Gastroesophageal sphincter (tissue), 4 donors: ENCODE measurements at regions not wholly inside any gene's neighbourhood (a gene's known extent, or its start where the extent isn't known, plus 50 kb on each side); places are given as distances from the start of the nearest gene placed in this dataset.

ENCODE experiments used
- ATAC-seq: fragments of 150-250 bp; one replicate; pipeline ENCODE4 v1.9.1; 2016; ENCODE audit warnings: mild to moderate bottlenecking, moderate library complexity
- H3K27ac ChIP-seq, 4 donors: fragments of 200-600 bp; sonication (generic) in 3 of 4; 1 replicate in 3 of 4; 2 replicates in 1 of 4; pipeline ENCODE4 v1.5.1; 2016 to 2019
- H3K27me3 ChIP-seq: fragments of 200-600 bp; sonication (generic); one replicate; pipeline ENCODE4 v1.5.1; 2019
- H3K36me3 ChIP-seq, 2 donors: fragments of 200-600 bp; sonication (generic); one replicate each; pipeline ENCODE4 v1.5.1; 2019; ENCODE audit warnings: control low read depth in 1 of 2
- H3K4me1 ChIP-seq, 3 donors: fragments of 200-600 bp; sonication (generic); 1 replicate in 2 of 3; 2 replicates in 1 of 3; pipeline ENCODE4 v1.5.1; 2016 to 2019; ENCODE audit warnings: control low read depth in 2 of 3
- H3K4me3 ChIP-seq, 2 donors: fragments of 200-600 bp; sonication (generic); one replicate each; pipeline ENCODE4 v1.5.1; 2019; ENCODE audit warnings: mild to moderate bottlenecking in 1 of 2, moderate library complexity in 1 of 2
- H3K9me3 ChIP-seq, 3 donors: fragments of 200-600 bp; sonication (generic); one replicate each; pipeline ENCODE4 v1.5.1; 2017 to 2019; ENCODE audit warnings: control low read depth in 2 of 3
- EP300 ChIP-seq: sonication (generic); formaldehyde crosslinking; IDR thresholded peaks from one replicate; pipeline ENCODE4 v1.6.1; 2017; ENCODE audit warnings: antibody characterized with exemption, mild to moderate bottlenecking
- POLR2A ChIP-seq, 2 donors: fragments of 450-650 bp; IDR thresholded peaks; one replicate each; pipeline ENCODE4 v1.6.1; 2017; ENCODE audit warnings: antibody characterized with exemption in 2 of 2, mild to moderate bottlenecking in 2 of 2, moderate library complexity in 1 of 2
- POLR2AphosphoS5 ChIP-seq: sonication (generic); formaldehyde crosslinking; IDR thresholded peaks from one replicate; pipeline ENCODE4 v1.6.1; 2017; ENCODE audit warnings: antibody characterized with exemption
- WGBS, 2 donors: methylation state at CpG; one replicate each; pipeline ENCODE4 v1.1.5; 2018; ENCODE audit warnings: low coverage in 1 of 2; 5-methylcytosine and 5-hydroxymethylcytosine counted together
- TF ChIP-seq, protein P1 (sequence below), 4 experiments: fragments of 200-600 bp in 2 of 4; fragments of 450-650 bp in 2 of 4; sonication (generic) in 1 of 4; IDR thresholded peaks; one replicate each; pipeline ENCODE4 v1.5.1; 2017 to 2019; ENCODE audit warnings: antibody characterized with exemption in 4 of 4, mild to moderate bottlenecking in 2 of 4, moderate library complexity in 2 of 4

DNA sequence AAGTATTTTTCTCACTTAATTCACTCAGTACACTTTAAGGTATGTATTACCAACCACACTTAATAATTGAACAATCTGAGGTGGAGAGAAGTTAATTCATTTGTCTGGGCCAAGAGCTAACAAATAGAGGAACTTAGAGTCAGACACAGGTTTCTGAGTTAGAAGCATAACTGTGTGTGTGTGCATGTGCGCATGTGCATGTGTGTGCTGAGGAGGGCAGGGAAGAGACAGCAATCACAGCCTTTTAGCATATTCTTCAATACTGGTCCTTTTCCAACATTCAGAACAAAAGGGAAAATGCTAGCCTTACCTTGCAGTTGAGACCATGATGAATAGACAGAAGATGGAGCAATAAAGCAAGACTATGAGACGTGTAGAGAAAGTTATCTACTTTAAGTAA is 136.2 kb upstream of the ATP5MC3 start:
- Histone ChIP-seq H3K4me1 (no peaks in the 10 kb centered on the region), H3K27ac (no peak overlapping the region), H3K9me3 (no peaks in the 10 kb centered on the region), H3K36me3 (no peaks in the 10 kb centered on the region), H3K4me3 (no peak overlapping the region), H3K27me3 (no peaks in the 10 kb centered on the region)
- no peak for ATAC-seq
- WGBS, 2 donors: 63 to 75% methylated on average over 1 to 2 of the region's 2 CpGs
- TF ChIP-seq POLR2A (IDR thresholded peaks at IDR 0.05): no peak
- TF ChIP-seq, protein P1, sequence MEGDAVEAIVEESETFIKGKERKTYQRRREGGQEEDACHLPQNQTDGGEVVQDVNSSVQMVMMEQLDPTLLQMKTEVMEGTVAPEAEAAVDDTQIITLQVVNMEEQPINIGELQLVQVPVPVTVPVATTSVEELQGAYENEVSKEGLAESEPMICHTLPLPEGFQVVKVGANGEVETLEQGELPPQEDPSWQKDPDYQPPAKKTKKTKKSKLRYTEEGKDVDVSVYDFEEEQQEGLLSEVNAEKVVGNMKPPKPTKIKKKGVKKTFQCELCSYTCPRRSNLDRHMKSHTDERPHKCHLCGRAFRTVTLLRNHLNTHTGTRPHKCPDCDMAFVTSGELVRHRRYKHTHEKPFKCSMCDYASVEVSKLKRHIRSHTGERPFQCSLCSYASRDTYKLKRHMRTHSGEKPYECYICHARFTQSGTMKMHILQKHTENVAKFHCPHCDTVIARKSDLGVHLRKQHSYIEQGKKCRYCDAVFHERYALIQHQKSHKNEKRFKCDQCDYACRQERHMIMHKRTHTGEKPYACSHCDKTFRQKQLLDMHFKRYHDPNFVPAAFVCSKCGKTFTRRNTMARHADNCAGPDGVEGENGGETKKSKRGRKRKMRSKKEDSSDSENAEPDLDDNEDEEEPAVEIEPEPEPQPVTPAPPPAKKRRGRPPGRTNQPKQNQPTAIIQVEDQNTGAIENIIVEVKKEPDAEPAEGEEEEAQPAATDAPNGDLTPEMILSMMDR (IDR thresholded peaks at IDR 0.05): no peak
- TF ChIP-seq EP300: no peak
- TF ChIP-seq POLR2AphosphoS5: no peak

DNA sequence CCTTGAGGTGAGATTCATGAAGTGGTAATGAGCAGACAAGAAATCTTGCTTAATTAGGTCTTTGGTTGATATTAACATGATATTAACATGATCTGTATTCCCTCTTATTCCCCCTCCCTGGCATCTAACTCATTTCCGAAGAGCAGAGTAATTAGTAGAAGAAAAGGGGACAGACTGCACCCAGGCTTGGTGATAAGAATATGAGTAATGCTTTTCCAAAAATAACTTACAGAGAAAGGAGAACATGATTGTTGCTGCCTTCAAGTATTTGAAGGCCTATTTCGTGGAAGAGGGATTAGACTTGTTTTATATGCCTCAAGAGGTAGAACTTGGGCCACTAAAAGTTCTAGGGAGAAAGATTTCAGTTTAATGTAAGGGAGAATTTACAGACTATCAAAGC is 130.6 kb upstream of the ATP5MC3 start:
- no peaks in the 10 kb centered on the region for H3K27me3 ChIP-seq
- H3K4me1 ChIP-seq: no peaks in the 10 kb centered on the region
- TF ChIP-seq EP300 (no peak), POLR2A (IDR thresholded peaks at IDR 0.05) (no peak), POLR2AphosphoS5 (no peak)
- TF ChIP-seq, protein P1 (IDR thresholded peaks at IDR 0.05): no peak
- H3K27ac ChIP-seq: no peak overlapping the region
- no peak overlapping the region for H3K4me3 ChIP-seq
- 22 to 50% methylated on average over 2 of the region's 2 CpGs for WGBS, 2 donors
- no peaks in the 10 kb centered on the region for H3K9me3 ChIP-seq
- H3K36me3 ChIP-seq: no peaks in the 10 kb centered on the region
- no peak for ATAC-seq

DNA sequence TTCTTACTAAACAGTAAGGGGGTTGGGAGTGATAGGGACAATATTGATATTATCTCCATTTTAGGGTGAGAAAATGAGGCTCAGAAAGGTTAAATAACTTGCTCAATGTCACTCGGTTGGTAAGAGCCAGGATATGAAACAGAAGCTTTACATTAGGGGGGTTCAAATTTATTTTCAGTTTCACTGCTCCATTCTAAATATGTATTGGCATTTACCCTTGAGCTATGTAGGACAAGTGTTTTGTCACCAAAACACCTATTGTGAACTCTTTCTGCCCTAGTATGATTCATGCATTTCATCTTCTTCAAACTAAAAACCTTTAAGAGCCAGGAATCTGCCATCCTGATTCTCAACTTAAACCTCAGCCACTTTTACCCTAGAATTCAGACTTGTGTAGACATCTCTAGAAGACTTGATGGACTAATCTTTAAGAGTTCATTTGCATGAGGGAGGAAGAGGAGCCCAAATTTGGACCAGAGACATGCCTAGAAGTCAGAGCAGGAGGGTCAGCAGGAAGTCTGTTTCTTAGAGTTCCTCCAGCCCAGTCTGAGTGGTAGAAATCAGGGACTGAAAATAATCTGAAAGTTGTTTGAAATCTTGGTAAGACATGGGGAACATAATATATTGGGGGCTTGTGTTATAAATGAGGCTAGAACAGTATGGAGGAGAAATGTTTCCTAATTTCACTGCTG is 129.4 kb upstream of the ATP5MC3 start:
- TF ChIP-seq, protein P1 (IDR thresholded peaks at IDR 0.05): no peak
- no peak for TF ChIP-seq POLR2A (IDR thresholded peaks at IDR 0.05)
- Histone ChIP-seq H3K4me3 (no peak overlapping the region), H3K27ac (no peak overlapping the region), H3K27me3 (no peaks in the 10 kb centered on the region), H3K9me3 (no peaks in the 10 kb centered on the region), H3K4me1 (no peaks in the 10 kb centered on the region), H3K36me3 (no peaks in the 10 kb centered on the region)
- 70 to 71% methylated on average over 1 of the region's 1 CpG for whole genome bisulfite sequencing, 2 donors
- ATAC-seq: no peak

DNA sequence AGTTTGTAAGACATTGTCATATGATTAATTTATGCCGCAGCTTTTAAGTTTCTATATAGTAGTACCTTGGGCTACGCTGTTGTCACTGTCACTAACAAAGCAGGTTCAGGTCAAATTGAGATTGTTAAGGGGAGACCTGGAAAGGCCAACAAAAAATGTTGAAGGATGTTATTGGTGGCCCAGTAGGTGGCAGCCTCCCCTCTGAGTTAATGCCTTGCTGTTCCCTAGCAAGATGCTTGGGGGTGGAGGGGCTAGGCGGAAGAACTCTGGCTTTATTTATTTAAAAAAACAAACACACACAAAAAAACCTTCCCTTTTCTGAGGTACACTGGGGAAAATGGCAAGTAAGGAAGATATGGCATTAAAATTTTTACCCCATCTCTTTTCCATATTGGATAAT is 128.3 kb upstream of the ATP5MC3 start:
- TF ChIP-seq, protein P1 (IDR thresholded peaks at IDR 0.05): no peak
- TF ChIP-seq POLR2AphosphoS5 (no peak), EP300 (no peak), POLR2A (IDR thresholded peaks at IDR 0.05) (no peak)
- no peak for ATAC-seq
- H3K9me3 ChIP-seq: no peaks in the 10 kb centered on the region
- H3K27me3 ChIP-seq: no peaks in the 10 kb centered on the region
- no peaks in the 10 kb centered on the region for H3K36me3 ChIP-seq
- H3K4me1 ChIP-seq: no peaks in the 10 kb centered on the region
- no peak overlapping the region for H3K27ac ChIP-seq
- WGBS, 2 donors: 42 to 54% methylated on average over 3 of the region's 3 CpGs
- no peak overlapping the region for H3K4me3 ChIP-seq

DNA sequence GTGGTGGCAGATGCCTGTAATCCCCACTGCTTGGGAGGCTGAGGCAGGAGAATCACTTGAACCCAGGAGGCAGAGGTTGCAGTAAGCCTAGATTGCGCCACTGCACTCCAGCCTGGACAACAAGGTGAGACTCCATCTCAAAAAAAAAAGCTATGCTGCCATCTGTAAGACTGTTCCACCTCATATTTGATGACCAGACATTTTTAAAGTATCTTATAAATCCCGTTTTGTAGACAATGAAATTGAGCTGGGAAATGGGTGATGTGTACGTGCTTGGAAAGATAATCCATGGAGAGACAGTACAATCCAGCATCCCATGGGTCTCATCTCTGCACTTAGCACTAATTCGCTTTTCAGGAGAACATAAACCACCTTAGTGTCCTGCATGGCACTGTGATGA is 126.5 kb upstream of the ATP5MC3 start:
- 80 to 96% methylated on average over 2 to 4 of the region's 4 CpGs for WGBS, 2 donors

More for the DNA sequence above, 126.5 kb upstream of the ATP5MC3 start:
- Histone ChIP-seq H3K27ac (no peak overlapping the region), H3K4me3 (no peak overlapping the region), H3K9me3 (no peaks in the 10 kb centered on the region), H3K27me3 (no peaks in the 10 kb centered on the region), H3K4me1 (no peaks in the 10 kb centered on the region), H3K36me3 (no peaks in the 10 kb centered on the region)
- no peak for ATAC-seq
- TF ChIP-seq POLR2AphosphoS5 (no peak), POLR2A (IDR thresholded peaks at IDR 0.05) (no peak), EP300 (no peak)
- TF ChIP-seq, protein P1 (IDR thresholded peaks at IDR 0.05): no peak
